GM12874 (cell line): ENCODE measurements at regions not wholly inside any gene's neighbourhood (a gene's known extent, or its start where the extent isn't known, plus 50 kb on each side); places are given as distances from the start of the nearest gene placed in this dataset.

Source experiments
- CTCF ChIP-seq: IDR thresholded peaks from 2 replicates; pipeline ENCODE4 v1.5.1; 2011; ENCODE audit warnings: low read depth, mild to moderate bottlenecking, control low read depth, low read length, moderate library complexity; ENCODE audit not compliant: insufficient read depth

DNA sequence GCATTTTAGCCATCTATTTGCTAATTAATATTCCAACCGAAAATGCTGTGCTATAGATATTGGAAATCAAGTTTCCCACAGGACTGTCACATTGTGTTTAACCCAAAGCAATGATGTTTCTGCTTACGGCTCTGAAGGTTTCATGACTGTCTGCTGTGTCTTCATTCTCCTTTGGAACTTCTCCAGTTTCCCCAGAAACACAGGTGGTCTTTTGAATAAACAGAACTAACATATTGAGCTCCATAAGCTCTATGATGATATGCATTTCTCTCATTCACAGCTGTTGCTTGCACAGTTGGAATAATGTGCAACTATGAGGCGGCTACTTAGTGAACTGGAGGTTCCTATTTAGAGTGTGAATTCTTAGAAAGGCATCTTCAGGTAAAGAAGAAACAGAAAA, 266.0 kb upstream of the ID4 start:
- no peak for TF ChIP-seq CTCF

GRCh38 chr6:19578481-19578880, 258.7 kb upstream of the ID4 start:
- TF ChIP-seq CTCF, result no peak

DNA sequence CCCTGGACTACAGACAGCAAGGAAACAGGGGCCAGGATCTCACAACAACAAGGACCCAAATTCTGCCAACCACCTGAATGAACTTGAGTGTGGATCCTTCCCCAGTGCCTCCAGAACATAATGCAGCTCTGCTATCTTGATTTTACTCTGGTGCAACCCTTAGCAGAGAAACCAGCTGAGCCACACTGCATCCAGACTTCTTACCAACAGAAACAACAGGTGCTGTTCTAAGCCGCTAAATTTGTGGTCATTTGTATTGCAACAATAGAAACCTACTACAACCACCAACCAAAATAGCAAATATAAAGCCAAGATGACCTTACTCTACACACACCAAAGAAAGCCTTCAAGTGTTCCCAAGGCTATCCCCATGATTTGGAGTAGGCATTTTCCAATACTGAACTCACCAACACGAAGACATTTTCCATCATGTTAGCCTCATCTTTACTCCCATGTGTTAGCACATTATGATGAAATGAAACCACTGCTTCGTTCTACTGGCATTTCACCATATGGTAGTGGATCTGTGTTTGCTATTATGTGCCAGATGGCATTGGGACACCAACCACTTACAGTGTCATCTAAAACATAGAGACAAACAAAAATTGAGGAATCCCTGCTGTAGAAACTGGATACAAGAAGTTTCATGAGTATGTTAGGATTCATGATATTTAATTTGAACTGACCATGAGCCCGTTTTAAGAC, 249.8 kb upstream of the ID4 start:
- TF ChIP-seq CTCF, result no peak

DNA sequence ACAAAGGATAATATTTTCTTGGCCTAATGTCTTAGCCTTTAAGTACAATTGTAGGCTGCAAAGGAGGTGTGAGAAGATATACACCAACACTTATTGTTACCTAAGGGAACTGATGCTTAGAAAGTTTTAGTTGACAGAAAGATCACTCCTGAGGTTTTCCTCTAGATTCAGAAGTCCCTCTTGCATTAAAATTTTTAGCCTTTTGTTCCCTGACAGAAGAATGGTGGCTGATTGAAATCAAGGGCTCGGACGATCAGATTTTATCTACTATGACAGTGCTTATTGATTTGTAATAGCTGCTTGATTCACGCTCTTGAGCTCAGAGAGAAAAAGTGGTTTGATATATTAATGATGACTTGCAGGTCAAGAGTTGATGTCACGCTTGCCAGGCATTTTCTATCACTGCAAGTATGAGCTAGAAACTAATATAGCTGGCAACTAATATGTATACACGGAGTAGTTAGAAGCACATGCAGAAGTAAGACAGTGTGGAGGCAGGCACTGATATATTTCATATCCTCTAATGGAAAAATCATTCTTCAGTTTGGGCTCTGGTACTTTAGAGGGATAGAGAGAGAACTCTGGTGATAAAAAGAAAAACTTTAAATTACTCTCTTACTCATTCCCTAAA, 246.6 kb upstream of the ID4 start:
- no peak for TF ChIP-seq CTCF

GRCh38 chr6:19597809-19598320, 239.3 kb upstream of the ID4 start:
- no peak for TF ChIP-seq CTCF

DNA sequence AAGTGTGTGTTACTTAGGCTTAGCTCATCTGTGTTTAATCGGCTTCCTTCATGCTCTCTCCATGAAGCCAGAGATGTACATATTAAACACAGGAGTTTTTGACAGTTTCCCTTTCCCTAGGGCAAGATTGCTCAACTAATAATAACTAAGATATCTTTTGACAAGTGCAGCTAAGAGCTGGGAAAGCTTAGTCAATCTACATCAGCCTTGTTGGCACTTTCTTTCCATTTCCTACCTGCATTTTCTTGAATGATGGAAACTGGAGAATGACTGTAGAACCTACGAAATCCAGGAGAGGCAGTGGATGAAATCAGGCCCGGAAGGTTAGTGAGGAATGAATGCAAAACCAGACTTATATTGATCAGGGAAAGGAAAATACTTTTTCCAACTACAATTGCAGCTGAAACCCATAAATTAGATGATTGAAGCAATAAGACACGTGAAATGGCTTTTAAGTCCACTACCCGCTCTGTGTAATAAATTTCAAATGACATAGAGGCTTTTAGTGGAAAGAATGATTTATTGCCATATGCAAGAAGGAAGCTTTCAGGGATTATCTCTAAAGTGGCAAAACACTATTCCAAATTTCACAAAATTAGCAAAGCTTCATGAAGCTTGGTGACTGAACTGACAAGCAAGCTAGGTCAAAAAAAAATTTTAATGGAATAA, 237.2 kb upstream of the ID4 start:
- TF ChIP-seq CTCF, result no peak

DNA sequence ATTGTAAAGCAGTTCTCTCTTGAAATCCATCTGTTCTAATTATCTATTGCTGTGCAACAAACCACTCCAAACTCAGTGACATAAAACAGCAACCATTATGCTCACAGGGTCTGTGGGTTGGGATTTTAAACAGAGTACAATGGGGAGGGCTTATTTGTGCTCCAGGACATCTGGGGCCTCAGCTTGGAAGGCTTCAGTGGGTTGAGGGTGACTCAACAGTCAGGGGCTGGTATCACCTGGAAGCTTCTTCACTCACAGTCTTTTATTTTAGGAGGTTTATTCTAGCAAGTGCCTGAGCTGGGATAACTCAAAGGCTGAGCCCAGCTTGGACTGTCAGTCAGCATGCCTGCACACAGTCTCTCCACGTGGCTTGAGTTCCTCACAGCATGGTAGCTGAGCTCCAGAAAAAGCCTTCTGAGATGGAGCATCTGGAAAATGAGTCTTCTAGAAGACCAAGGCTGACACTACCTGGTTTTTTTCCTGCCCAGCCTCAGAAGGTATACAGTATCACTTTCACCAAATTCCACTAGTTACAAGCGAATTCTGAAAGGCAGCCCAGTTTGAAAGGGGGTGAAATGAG, 234.6 kb upstream of the ID4 start:
- no peak for TF ChIP-seq CTCF
